Fibroblast of skin of back (primary cell): ENCODE measurements at regions not wholly inside any gene's neighbourhood (a gene's known extent, or its start where the extent isn't known, plus 50 kb on each side); places are given as distances from the start of the nearest gene placed in this dataset.
"Not testable (repeated sequence)": the region's sequence is repeated elsewhere in the genome, so short reads cannot be mapped to it uniquely, and the experiment has no call there.

Source experiments
- DNase-seq: peaks from one replicate; pipeline ENCODE4 v3.0.0-alpha.2; 2013

- DNase-seq, result no peak
Measured at GRCh38 chr4:86481440-86481839, 112.7 kb upstream of the PTPN13 start.

- peak; percentile 60 for DNase-seq
Measured at GRCh38 chr4:86482306-86483172, 111.6 kb upstream of the PTPN13 start.

- DNase-seq, result no peak
Measured at GRCh38 chr4:86483173-86483490, 111.0 kb upstream of the PTPN13 start.

- no peak for DNase-seq
Measured at GRCh38 chr4:86483773-86484172, 110.3 kb upstream of the PTPN13 start.

- DNase-seq, result no peak
Measured at GRCh38 chr4:86484241-86484640, 109.9 kb upstream of the PTPN13 start.

- DNase-seq, result no peak
Measured at GRCh38 chr4:86487738-86488348, 106.3 kb upstream of the PTPN13 start.

- no peak for DNase-seq
Measured at GRCh38 chr4:86493460-86493859, 100.7 kb upstream of the PTPN13 start.

- peak; percentile 48 for DNase-seq
Measured at GRCh38 chr4:86496094-86497080, 97.7 kb upstream of the PTPN13 start.

- no peak for DNase-seq
Measured at GRCh38 chr4:86497131-86497530, 97.0 kb upstream of the PTPN13 start.

- DNase-seq, result peak; percentile 71
Measured at GRCh38 chr4:86497980-86498862, 95.9 kb upstream of the PTPN13 start.

GRCh38 chr4:86498863-86499166, 95.3 kb upstream of the PTPN13 start:
- no peak for DNase-seq

GRCh38 chr4:86500527-86500926, 93.6 kb upstream of the PTPN13 start:
- DNase-seq, result no peak

- DNase-seq, result no peak
Measured at GRCh38 chr4:86502081-86502480, 92.0 kb upstream of the PTPN13 start.

GRCh38 chr4:86506591-86506990, 87.5 kb upstream of the PTPN13 start:
- DNase-seq, result no peak

- peak; percentile 79 for DNase-seq
Measured at GRCh38 chr4:86508436-86508835, 85.7 kb upstream of the PTPN13 start.

- DNase-seq, result no peak
Measured at GRCh38 chr4:86511590-86511989, 82.5 kb upstream of the PTPN13 start.

GRCh38 chr4:86512631-86513030, 81.5 kb upstream of the PTPN13 start:
- no peak for DNase-seq

GRCh38 chr4:86515963-86516362, 78.2 kb upstream of the PTPN13 start:
- DNase-seq, result not testable (repeated sequence)

GRCh38 chr4:86521373-86521969, 72.6 kb upstream of the PTPN13 start:
- no peak for DNase-seq

GRCh38 chr4:86522349-86522748, 71.8 kb upstream of the PTPN13 start:
- DNase-seq, result no peak

GRCh38 chr4:86523333-86523732, 70.8 kb upstream of the PTPN13 start:
- no peak for DNase-seq

- not testable (repeated sequence) for DNase-seq
Measured at GRCh38 chr4:86527713-86528112, 66.4 kb upstream of the PTPN13 start.
